HG03097 (cell line): ENCODE measurements at regions not wholly inside any gene's neighbourhood (a gene's known extent, or its start where the extent isn't known, plus 50 kb on each side); places are given as distances from the start of the nearest gene placed in this dataset.

ENCODE experiments used
- ATAC-seq: cut with Tn5 transposase; IDR thresholded peaks from one replicate; pipeline ENCODE4 v1.9.1; 2021; ENCODE audit not compliant: unreplicated experiment, low FRiP score

DNA sequence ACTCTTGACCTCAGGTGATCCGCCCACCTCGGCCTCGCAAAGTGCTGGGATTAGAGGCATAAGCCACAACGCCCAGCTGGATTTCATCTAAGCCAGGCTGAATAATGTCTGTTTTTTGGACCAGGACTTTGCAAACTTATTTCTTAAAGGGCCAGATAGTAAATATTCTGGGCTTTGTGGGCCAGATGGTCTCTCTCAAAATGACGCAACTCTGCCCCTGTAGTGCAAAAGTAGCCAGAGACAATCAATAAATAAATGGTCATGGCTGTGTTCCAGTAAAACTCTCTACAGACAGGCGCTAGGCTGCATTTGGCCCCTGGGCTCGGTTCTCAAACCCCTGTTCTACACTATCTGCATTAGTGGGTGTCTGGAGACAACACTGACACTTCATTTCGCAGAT lies 121.9 kb upstream of the CDH13 start:
- no peak for ATAC-seq

DNA sequence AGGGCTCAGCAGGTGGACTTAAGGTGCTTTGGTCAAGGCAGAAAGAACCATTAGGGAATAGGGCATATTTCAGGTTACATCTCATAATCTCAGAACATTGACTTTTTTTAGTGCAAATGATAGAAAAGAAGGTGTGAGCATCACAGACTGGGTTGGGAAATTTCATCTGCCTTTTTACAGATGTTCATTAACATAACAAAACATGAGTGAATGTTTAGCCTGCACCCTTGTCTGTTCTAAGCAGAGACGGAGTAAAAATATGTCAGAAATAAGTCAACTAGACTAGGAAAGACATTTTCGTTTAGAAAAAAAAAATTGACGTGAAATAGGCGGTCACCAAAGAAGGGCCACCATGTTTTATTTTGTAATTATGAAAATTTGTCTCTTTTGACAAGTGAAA lies 127.5 kb upstream of the CDH13 start:
- no peak for ATAC-seq

DNA sequence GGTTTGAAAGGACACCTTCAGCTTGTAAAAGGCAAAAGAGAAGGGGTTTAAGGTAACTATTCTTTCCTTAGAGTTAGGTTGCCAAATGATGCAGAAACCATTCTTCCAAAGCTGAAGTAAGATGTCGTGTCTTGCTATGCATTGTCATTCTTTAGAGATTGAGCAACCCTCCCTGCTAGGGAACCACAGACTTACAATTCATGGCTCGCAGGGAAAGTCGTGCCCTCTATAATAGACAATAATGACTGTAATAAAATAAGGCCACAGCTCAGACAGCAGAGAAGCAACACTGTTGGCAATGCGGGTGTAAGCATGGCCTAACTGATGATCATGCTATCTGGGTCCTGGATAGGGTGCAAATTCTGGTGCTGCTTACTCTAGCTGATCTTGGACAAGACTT lies 129.6 kb upstream of the CDH13 start:
- ATAC-seq, result no peak

DNA sequence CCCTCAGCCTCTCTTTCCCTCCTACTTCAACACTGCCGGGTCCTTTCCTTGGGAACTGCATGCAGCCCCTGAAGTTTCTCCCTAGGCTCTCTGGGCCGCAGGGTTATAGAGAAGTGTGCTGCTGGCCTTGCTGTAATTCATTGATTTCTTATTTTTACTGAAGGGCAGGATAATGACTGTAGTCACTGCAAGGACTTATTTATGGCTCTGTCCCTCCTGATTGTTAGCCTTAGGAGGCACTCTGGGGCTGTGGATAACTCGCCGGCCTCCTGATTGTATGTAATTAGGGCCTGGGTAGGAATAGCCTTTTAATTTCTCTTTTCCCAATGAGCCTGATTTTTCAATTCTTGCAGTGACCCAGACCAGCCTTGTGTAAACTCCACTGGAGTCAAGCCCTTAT lies 138.3 kb upstream of the CDH13 start:
- no peak for ATAC-seq

DNA sequence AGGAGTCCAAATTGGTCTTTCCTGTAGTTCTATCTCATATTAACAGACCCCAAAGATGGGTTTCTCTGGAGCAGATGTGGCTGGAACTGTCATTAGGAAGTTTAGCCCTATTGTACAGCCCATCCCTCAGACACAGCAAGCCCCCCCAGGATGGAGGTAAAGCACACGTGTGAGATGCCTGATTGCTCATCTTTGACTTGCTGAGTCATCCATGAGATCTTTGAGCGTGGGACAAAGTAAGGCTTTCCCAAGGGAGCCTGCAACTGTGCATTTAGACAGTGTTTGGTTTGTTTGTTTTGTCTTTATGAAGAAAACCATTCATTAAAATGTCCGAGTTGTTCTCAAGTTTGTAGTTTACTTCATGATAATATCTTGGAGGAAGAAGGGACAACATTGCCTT lies 145.3 kb upstream of the CDH13 start:
- no peak for ATAC-seq

DNA sequence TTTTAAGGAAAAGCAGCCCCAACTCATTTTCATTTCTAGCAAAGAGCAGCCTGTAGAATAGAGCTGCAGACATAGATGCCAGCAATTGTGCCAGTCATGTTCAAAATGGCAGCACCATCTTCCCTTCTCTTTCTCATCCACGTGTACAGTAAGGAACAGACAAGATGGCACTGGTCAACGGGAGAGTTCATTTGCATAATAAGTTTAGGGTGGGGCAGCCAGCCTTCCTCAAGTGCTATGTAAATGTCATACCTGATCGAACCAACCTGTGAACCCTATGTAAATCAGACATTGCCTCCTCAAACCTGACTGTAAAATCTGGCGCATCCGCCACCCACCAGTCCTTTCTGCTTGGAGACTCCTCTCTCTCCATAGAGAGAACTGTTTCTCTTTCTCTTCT lies 150.0 kb upstream of the CDH13 start:
- no peak for ATAC-seq

DNA sequence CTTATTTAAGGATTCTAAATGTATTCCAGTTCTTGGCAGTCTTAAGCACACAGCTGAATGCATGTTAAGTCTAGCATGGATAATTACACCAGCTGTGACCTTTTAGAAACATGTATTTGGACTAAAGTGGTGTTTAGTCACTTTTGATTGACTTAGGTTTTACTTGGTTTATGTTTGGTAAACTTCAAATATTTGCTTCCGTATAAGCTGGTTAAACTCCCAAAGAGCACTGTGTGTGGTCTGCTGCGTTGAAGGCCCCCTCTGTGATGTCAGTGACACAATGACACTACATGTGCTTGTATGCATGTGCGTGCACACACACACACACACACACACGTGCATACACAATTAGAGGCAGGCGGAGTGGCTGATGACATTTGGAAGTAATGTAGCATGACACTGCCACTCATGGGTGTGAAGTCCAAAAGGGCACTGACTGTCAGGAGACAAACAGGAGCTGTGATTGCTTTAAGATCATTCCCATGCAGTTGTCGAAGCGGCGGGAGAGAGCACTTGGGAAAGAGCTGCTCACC lies 156.1 kb upstream of the CDH13 start:
- ATAC-seq, result no peak

DNA sequence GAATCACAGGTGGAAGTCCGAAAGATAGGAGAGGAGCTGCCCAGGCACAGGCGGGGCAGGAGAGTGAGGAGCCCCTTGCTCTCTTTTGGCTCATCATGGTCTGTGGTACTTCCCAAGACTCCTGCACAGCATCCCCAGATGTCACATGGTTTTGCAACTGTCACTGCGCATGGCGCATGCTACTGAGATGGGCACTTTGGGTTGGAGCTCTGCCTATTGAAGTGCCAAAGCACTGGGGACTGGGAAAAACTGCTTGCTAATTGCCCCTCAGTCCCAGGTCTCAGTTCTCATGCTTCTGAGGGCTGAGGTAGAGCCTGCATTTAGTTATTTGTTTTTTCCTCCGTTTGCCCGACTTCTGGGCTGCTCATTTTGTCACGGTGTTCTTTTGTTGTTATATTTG lies 156.8 kb upstream of the CDH13 start:
- ATAC-seq, result no peak

DNA sequence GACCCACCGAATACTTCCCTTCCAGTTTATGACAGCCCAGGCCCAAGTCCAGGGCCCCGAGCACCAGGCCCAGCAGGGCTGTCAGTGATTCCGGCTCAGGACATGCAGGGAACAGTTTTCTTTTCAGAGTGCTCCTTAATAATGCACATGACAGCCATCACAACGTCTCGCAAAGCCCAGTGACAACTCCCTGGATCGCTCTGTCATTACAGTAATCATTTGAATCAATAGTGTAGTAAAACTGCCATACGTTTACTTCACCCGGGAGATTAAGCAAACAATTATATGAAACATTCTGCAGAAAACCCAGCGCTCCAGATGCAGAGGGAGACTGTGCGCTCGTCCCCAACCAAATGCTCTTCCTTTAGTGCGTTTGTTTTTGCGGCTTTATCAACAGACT lies 162.6 kb upstream of the CDH13 start:
- ATAC-seq, result no peak

DNA sequence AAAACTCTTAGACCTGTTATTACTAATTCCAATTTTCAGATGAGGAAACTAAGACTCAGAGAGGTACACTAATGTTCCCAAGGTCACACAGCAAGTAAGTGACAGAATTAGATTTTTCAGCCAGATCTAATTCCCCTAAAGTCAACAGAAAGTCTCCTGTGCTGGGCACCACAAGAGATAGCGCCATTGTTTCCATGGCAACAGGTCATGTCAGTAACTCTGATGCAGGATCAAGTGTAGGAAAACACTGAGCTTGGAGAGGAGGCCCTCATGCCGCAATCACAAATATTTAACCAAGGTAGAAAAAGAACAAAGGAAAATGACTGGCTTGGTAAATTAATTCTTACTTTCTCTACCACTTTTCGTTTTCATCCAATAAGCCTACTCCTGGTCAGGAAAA lies 166.0 kb upstream of the CDH13 start:
- no peak for ATAC-seq

DNA sequence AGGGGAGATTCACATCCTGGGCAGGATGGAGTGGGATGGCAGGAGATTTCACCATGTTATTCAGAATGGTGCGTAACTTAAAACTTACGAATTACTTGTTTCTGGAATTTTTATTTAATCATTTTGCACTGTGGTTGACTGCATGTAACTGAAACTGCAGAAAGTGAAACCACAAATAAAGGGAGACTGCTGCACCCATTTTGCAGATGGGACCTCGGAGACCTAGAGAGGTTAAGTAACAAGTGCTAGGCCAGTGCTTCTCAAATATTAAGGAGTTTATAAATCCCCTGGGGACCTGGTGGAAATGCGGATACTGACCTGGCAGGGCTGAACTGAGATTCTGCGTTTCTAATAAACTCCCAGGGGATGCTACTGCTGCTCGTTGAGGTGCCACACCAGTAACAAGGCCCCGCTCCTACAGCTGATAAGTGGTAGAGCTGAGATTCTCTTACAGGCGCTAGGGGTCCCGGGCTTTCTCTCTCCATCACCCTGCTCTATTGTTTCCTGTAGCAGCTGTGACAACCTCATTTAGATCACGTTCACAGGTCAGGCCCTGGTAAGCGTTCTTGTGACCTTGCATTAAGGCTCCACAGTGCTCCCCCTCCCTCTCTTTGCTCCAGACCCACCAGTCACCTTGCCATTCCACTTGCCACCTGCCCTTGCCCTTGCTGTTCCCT lies 167.1 kb upstream of the CDH13 start:
- ATAC-seq, result no peak

DNA sequence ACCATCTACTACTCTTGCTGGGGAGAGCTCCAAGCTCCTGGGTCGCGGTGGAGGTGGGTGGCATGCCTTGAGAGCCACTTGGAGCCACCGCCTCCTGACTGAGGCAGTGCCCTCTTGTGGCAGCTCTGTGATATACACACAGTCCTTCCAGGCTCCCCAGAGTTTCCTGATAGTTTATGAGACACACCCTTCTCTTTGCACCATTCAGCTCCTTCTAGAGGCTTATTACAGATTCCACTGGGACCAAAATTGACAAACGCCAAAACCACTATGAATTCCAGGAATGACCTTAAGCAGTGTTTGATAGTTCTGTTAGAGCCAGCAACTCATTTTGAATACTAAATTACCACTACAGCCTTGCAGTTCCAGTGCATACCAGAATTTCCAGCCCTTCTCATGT lies 170.1 kb upstream of the CDH13 start:
- peak; percentile 73 for ATAC-seq

DNA sequence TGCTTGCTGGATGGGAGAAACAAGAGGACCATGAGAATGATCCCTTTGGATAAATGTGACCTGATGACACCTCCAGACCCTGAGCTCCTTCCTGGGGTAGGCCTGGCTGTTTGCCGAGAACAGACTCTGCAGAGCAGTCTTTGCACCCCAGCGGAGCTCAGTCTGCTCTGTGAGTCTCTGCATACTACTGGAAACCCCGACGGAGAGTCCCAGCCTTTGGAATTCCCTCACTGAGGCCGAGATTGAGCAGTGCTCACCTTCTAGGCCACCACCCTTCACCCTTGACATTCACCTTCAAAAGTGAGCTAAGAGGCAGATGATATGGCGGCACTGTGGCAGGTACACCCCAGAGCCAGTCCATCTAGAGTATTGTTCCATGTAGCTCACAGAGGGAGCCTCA lies 172.2 kb upstream of the CDH13 start:
- no peak for ATAC-seq

DNA sequence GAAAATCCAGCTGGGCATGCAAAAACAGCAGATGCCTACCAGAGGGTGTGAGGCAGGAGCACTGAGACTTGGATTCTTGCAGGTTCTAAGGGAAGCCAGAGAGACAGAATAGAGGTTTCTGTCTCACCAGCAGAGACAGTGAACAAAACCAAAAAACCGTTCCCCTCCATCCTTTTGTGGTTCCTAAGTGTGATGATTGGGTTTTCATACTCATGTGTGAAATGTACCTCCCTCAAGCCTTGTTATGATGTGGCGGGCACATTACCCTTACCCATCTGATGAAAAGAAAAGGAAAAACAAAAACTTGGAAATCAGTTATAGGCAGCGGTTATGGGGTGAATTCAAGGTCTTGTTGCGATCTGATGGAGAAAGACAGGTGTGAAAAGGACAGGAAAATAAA lies 172.6 kb upstream of the CDH13 start:
- no peak for ATAC-seq

DNA sequence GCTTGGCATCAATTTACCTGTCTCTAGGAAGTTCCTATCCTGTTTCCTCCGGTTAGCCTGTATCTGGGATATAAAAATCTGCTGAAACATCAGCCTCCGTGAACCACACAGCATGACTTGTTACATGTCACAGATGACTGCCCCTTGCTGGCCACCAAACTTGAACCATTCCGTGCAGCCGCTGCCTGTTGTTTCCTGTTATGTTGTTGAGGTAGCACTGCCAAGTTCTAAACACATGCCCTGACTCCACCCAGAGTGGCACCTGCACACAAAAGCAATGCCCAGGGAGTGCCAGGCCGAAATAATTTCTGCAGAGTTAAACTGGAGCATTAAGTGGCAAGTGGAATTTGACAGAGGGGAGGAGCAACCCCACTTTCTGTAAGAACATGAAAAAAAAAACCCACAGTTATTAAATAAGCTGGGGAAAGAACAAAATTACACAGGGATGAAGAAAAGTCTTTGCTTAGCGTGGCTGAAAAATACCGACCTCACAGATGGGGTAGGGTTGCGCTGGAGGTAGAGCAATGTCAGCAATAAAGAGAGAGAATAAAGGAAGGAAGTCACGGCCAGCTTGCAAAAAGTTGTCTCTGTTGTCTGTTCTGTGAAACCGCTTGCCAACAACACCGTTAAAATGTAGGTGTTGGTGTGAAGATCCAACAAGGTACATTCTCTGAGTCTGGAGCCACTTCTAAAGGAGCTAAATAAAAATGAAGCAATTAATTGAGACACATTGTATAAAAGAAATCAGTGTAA lies 174.6 kb upstream of the CDH13 start:
- ATAC-seq, result no peak

DNA sequence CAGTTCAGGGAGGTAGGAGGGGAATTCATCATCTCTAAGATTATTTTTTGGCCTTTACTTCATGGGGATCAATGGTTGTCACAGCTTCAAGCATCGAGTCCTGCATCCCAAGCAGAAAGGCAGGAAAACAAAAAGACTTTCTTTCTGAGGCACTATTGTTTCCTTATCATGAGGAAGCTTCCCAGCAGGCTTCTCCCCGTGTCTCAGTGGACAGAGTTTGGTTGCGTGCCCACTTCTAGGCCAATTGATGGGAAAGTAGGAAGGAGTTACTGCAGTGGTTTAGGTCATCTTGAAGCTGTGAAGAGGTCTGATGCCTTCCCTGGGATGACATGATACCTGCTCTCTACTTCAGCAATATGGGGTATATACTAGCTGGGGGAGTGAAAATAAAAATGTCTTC lies 175.3 kb upstream of the CDH13 start:
- ATAC-seq, result no peak

DNA sequence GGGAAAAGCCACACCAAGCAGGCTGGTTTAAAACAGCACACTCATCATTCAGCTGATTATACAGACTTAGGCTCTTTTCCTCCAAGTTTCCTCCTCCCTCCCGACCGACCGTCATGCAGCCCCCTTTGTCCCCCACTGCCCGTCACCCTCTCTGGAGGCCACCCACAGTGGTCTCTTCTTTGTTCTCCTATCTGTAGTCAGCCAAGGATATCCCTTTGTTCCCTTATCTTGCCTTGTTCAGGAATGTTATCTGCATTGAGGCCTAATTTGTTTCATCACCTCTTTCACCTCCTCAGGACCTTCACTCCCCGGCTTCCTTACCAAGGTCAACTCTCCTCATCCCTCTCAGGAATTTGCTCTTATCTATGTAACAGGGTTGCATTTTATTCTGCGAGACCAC lies 186.4 kb upstream of the CDH13 start:
- no peak for ATAC-seq

DNA sequence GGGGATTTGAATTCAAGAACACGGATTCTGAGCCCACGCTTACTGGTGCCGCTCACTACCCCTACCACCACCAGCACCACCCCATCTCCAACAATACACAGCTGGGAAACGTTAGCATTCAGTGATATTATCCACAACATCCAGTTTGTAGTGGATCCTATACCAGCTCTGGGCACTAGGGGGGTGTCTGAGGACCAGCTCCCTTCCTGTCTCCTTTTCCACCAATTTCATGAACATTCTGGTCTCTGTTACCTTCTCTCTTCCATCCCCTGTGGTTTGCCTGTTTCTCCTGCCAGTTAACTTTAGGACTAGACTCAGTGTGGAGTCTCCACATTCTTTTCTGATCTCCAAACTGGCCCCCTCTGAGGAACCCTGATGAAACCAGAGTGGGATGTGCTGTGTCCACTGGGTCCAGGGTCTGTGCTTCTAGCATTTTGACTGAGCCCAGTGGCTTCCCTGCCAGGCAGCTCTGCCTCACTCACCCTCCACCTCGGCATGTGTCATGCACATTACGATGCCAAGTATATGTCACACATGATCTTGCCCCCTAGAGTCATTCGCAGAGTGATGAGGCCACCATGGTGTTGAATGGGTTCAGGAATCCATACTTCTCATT lies 187.0 kb upstream of the CDH13 start:
- no peak for ATAC-seq

DNA sequence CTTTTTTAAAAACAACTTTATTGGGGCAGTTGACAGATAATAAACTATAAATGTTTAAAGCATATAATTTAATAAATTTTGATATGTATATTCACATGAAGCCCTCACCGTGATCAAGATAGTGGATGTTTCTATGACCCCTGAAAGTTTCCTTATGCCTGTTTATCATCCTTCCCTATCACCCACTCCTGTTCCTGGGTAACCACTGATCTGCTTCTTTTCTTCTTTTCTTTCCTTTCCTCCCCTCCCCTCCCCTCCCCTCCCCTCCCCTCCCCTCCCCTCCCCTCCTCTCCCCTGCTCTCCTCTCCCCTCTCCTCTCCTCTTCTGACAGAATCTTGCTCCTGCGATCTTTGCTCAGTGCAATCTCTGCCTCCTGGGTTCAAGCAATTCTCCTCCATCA lies 193.7 kb upstream of the CDH13 start:
- no peak for ATAC-seq

DNA sequence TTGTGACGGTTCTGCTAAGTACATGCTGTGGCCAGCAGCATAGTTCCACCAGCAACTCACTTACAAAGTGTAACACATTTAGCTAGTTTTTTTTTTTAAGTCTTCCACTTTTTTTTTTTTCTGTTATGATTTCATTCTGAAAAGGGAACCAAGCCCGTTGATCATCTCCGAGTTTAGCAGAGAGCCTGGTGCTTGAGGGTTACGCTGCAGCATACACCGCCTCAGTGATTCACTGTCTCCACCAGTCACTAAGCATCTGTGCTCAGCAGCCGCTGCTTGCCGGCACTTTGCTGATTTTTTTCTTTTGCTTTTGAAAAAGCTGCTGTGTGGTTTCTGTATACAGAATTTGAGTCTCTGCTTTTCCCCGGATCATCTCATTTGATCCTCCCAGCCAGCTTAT lies 194.5 kb upstream of the CDH13 start:
- no peak for ATAC-seq

DNA sequence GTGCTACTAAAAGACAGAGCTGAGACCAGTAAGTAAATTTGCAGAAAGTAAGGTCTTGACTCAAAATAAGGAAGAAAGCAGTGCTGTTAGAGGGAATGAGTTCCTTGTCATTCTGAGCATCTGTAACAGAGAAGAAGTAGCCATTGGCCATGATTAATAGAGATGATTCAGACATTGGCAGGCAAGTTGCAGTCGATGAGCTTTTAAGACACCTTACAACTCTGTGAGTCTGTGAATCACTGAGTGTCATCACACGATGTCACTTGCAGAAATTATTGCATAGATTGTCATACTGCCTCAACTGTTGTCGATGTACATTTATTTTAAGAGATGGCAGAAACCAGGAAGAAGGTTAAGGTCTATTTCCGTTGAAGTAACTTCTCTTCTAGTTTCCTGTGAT lies 201.1 kb upstream of the CDH13 start:
- no peak for ATAC-seq

DNA sequence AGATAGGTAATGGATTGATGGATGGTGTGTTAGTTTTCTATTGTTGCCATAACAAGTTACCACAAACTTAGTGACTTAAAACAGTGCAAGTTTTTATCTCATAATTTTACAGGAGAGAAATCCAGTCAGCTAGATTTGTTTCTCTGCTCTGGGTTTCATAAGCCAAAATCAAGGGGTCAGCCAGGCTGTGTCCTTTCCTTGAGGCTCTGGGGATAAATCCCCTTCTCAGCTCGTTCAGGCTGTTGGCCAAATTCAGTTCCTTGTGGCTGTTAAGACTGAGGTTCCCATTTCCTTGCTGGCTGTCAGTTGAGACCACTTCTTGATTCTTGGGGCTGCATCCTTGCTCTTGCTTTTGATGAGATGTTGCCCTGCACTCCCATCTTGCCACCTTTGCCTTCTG lies 204.9 kb upstream of the CDH13 start:
- no peak for ATAC-seq
